ENCODE measurements at regions not wholly inside any gene's neighbourhood (a gene's known extent, or its start where the extent isn't known, plus 50 kb on each side); places are given as distances from the start of the nearest gene placed in this dataset.
"Not testable (repeated sequence)": the region's sequence is repeated elsewhere in the genome, so short reads cannot be mapped to it uniquely, and the experiment has no call there.

- no peak overlapping the region for H3K27ac Mint-ChIP-seq
- no peaks in the 10 kb centered on the region for H3K36me3 Mint-ChIP-seq
- H3K27me3 Mint-ChIP-seq = peaks cover 4% of the 10 kb centered on the region
- no peak for DNase-seq
- no peaks in the 10 kb centered on the region for H3K9me3 Mint-ChIP-seq
- H3K4me3 Mint-ChIP-seq = no peak overlapping the region
- H3K4me1 Mint-ChIP-seq = no peaks in the 10 kb centered on the region
Observed at GRCh38 chr6:140001005-140001404, 626.6 kb upstream of the CITED2 start.

GRCh38 chr6:139999661-140000060, 625.2 kb upstream of the CITED2 start:
- H3K27me3 Mint-ChIP-seq, H3K9me3 Mint-ChIP-seq, H3K4me3 Mint-ChIP-seq, H3K4me1 Mint-ChIP-seq, H3K27ac Mint-ChIP-seq, H3K36me3 Mint-ChIP-seq, DNase-seq: not testable (repeated sequence)

- not testable (repeated sequence) for H3K27ac Mint-ChIP-seq, H3K36me3 Mint-ChIP-seq, H3K27me3 Mint-ChIP-seq, H3K9me3 Mint-ChIP-seq, H3K4me3 Mint-ChIP-seq, DNase-seq, H3K4me1 Mint-ChIP-seq
Observed at GRCh38 chr6:139998478-139998877, 624.0 kb upstream of the CITED2 start.

GRCh38 chr6:139996253-139996834, 621.9 kb upstream of the CITED2 start:
- DNase-seq = no peak
- Mint-ChIP-seq H3K27ac (no peak overlapping the region), H3K27me3 (no peaks in the 10 kb centered on the region), H3K9me3 (no peaks in the 10 kb centered on the region), H3K4me1 (no peaks in the 10 kb centered on the region), H3K36me3 (no peaks in the 10 kb centered on the region), H3K4me3 (no peak overlapping the region)

- no peak overlapping the region for H3K4me3 Mint-ChIP-seq
- H3K36me3 Mint-ChIP-seq = no peaks in the 10 kb centered on the region
- H3K4me1 Mint-ChIP-seq = no peaks in the 10 kb centered on the region
- no peak overlapping the region for H3K27ac Mint-ChIP-seq
- H3K27me3 Mint-ChIP-seq = no peaks in the 10 kb centered on the region
- H3K9me3 Mint-ChIP-seq = no peaks in the 10 kb centered on the region
- no peak for DNase-seq
Observed at GRCh38 chr6:139994998-139995397, 620.5 kb upstream of the CITED2 start.

GRCh38 chr6:139990856-139991465, 616.5 kb upstream of the CITED2 start:
- H3K4me1 Mint-ChIP-seq = no peaks in the 10 kb centered on the region
- no peak overlapping the region for H3K4me3 Mint-ChIP-seq
- no peaks in the 10 kb centered on the region for H3K27me3 Mint-ChIP-seq

GRCh38 chr6:139990026-139990686, 615.7 kb upstream of the CITED2 start:
- Mint-ChIP-seq H3K36me3 (no peaks in the 10 kb centered on the region), H3K27me3 (no peaks in the 10 kb centered on the region), H3K27ac (no peak overlapping the region), H3K4me1 (no peaks in the 10 kb centered on the region), H3K4me3 (no peak overlapping the region), H3K9me3 (no peaks in the 10 kb centered on the region)
- DNase-seq = no peak

More at GRCh38 chr6:139990856-139991465, 616.5 kb upstream of the CITED2 start:
- H3K36me3 Mint-ChIP-seq = no peaks in the 10 kb centered on the region
- no peaks in the 10 kb centered on the region for H3K9me3 Mint-ChIP-seq
- no peak overlapping the region for H3K27ac Mint-ChIP-seq
- DNase-seq = no peak

- Mint-ChIP-seq H3K4me3 (no peak overlapping the region), H3K27me3 (peaks cover 5% of the 10 kb centered on the region), H3K27ac (no peak overlapping the region), H3K9me3 (no peaks in the 10 kb centered on the region), H3K4me1 (no peaks in the 10 kb centered on the region), H3K36me3 (no peaks in the 10 kb centered on the region)
- DNase-seq = no peak
Observed at GRCh38 chr6:139988685-139989084, 614.2 kb upstream of the CITED2 start.

- Mint-ChIP-seq H3K36me3 (no peaks in the 10 kb centered on the region), H3K4me1 (no peaks in the 10 kb centered on the region), H3K9me3 (no peaks in the 10 kb centered on the region), H3K27ac (no peak overlapping the region), H3K4me3 (no peak overlapping the region), H3K27me3 (peaks cover 5% of the 10 kb centered on the region)
- DNase-seq = no peak
Observed at GRCh38 chr6:139987091-139987490, 612.6 kb upstream of the CITED2 start.

- Mint-ChIP-seq H3K9me3 (no peaks in the 10 kb centered on the region), H3K4me3 (no peak overlapping the region), H3K27ac (no peak overlapping the region), H3K4me1 (peaks cover 4% of the 10 kb centered on the region), H3K27me3 (peaks cover 5% of the 10 kb centered on the region), H3K36me3 (no peaks in the 10 kb centered on the region)
- no peak for DNase-seq
Observed at GRCh38 chr6:139985236-139985815, 610.9 kb upstream of the CITED2 start.

GRCh38 chr6:139984317-139984716, 609.9 kb upstream of the CITED2 start:
- peaks cover 4% of the 10 kb centered on the region for H3K4me1 Mint-ChIP-seq
- no peaks in the 10 kb centered on the region for H3K36me3 Mint-ChIP-seq
- no peak for DNase-seq
- peaks cover 5% of the 10 kb centered on the region for H3K27me3 Mint-ChIP-seq
- H3K27ac Mint-ChIP-seq = no peak overlapping the region
- no peaks in the 10 kb centered on the region for H3K9me3 Mint-ChIP-seq
- no peak overlapping the region for H3K4me3 Mint-ChIP-seq

- no peak overlapping the region for H3K27ac Mint-ChIP-seq
- no peaks in the 10 kb centered on the region for H3K36me3 Mint-ChIP-seq
- H3K27me3 Mint-ChIP-seq = peaks cover 5% of the 10 kb centered on the region
- peaks cover 4% of the 10 kb centered on the region for H3K4me1 Mint-ChIP-seq
- no peak for DNase-seq
- H3K4me3 Mint-ChIP-seq = no peak overlapping the region
- H3K9me3 Mint-ChIP-seq = no peaks in the 10 kb centered on the region
Observed at GRCh38 chr6:139983555-139984276, 609.3 kb upstream of the CITED2 start.

- Mint-ChIP-seq H3K9me3 (no peaks in the 10 kb centered on the region), H3K27ac (no peak overlapping the region), H3K4me3 (no peak overlapping the region), H3K27me3 (peaks cover 5% of the 10 kb centered on the region), H3K36me3 (no peaks in the 10 kb centered on the region), H3K4me1 (peaks cover 4% of the 10 kb centered on the region)
- no peak for DNase-seq
Observed at GRCh38 chr6:139982652-139983295, 608.3 kb upstream of the CITED2 start.

GRCh38 chr6:139982195-139982594, 607.7 kb upstream of the CITED2 start:
- no peak overlapping the region for H3K4me3 Mint-ChIP-seq
- H3K27me3 Mint-ChIP-seq = peaks cover 5% of the 10 kb centered on the region
- peaks cover 4% of the 10 kb centered on the region for H3K4me1 Mint-ChIP-seq
- H3K9me3 Mint-ChIP-seq = no peaks in the 10 kb centered on the region
- DNase-seq = no peak
- H3K36me3 Mint-ChIP-seq = no peaks in the 10 kb centered on the region
- H3K27ac Mint-ChIP-seq = no peak overlapping the region

- H3K27ac Mint-ChIP-seq = no peak overlapping the region
Observed at GRCh38 chr6:139981768-139982181, 607.3 kb upstream of the CITED2 start.

More at GRCh38 chr6:139981768-139982181, 607.3 kb upstream of the CITED2 start:
- H3K4me1 Mint-ChIP-seq = peaks cover 4% of the 10 kb centered on the region
- no peaks in the 10 kb centered on the region for H3K36me3 Mint-ChIP-seq
- peaks cover 5% of the 10 kb centered on the region for H3K27me3 Mint-ChIP-seq
- no peak for DNase-seq
- H3K4me3 Mint-ChIP-seq = no peak overlapping the region
- no peaks in the 10 kb centered on the region for H3K9me3 Mint-ChIP-seq
